ENCODE measurements at regions not wholly inside any gene's neighbourhood (a gene's known extent, or its start where the extent isn't known, plus 50 kb on each side); places are given as distances from the start of the nearest gene placed in this dataset.
"Not testable (repeated sequence)": the region's sequence is repeated elsewhere in the genome, so short reads cannot be mapped to it uniquely, and the experiment has no call there.

GRCh38 chr16:76875898-76876297 is 315.1 kb upstream of the MON1B start:
- in situ Hi-C loops (cut with MboI; ENCODE audit: low sequenced_read_pairs, unreplicated experiment): no loop called here
- no peak for DNase-seq (ENCODE audit: low spot score)
- no peak for TF ChIP-seq CTCF (IDR thresholded peaks at IDR 0.05; ENCODE audit: borderline replicate concordance, control extremely low read depth, extremely low read depth, insufficient read depth, missing control alignments)

GRCh38 chr16:76879420-76879819 is 311.6 kb upstream of the MON1B start:
- TF ChIP-seq CTCF (IDR thresholded peaks at IDR 0.05; ENCODE audit: borderline replicate concordance, control extremely low read depth, extremely low read depth, insufficient read depth, missing control alignments): no peak
- in situ Hi-C loops (cut with MboI; ENCODE audit: low sequenced_read_pairs, unreplicated experiment): no loop called here
- DNase-seq (ENCODE audit: low spot score): no peak

- DNase-seq (ENCODE audit: low spot score); in situ Hi-C loops (cut with MboI; ENCODE audit: low sequenced_read_pairs, unreplicated experiment): not testable (repeated sequence)
Measured at GRCh38 chr16:76880523-76880922, 310.5 kb upstream of the MON1B start.

DNA sequence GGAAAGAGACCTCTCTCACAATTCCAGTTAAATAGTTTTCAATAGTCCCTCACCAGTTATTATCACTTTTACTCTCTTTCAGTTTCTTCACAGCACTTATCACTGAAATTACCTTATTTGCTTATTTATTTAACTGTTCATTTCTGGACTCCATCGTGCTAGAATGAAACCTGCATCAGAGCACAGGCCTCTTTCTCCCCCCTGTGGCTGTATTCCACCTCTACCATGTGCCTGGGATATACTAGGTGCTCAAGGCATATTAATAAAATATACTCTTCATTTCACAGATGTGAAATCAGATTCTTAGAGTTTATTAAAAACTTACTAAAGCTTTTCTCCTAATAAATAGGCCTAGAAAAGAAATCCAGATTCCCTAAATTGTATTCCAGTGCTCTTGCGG is 308.9 kb upstream of the MON1B start:
- DNase-seq (ENCODE audit: low spot score): no peak
- in situ Hi-C loops (cut with MboI; ENCODE audit: low sequenced_read_pairs, unreplicated experiment): no loop called here
- no peak for TF ChIP-seq CTCF (IDR thresholded peaks at IDR 0.05; ENCODE audit: borderline replicate concordance, control extremely low read depth, extremely low read depth, insufficient read depth, missing control alignments)

GRCh38 chr16:76883076-76883475 is 307.9 kb upstream of the MON1B start:
- no peak for TF ChIP-seq CTCF (IDR thresholded peaks at IDR 0.05; ENCODE audit: borderline replicate concordance, control extremely low read depth, extremely low read depth, insufficient read depth, missing control alignments)
- in situ Hi-C loops (cut with MboI; ENCODE audit: low sequenced_read_pairs, unreplicated experiment): no loop called here
- no peak for DNase-seq (ENCODE audit: low spot score)

DNA sequence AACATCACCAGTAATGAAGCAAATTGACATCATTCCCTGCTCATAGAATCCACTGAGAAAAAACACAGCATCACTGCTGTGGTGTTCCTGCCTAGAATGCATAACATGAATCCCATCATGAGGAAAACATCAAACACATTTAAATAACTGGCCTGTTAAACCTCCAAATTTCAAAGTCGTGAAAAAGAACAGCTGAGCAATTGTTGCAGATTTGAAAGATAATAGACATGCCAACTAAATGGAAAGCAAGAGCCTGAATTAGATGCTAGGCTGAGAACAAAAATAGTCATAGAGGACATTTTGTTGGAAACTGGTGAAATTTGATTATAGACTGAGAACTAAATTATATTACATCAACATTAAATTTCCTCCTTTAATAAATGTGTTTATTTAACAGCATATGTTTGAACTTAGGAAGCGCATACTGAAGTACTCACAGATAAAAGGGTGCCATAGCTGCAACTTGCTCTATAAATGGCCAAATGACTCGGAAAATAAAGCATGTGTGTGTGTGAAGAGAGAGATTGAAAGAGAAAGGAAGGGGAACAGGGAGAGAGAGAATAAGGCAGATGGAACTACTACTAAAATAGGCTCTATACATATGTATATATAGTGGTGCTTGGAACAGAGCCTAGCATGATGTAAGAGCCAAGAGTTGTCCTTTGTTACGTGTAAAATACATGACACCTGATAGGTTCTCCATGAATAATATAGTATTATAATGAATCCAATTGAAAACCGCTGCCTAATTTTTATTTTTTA is 305.0 kb upstream of the MON1B start:
- no peak for DNase-seq (ENCODE audit: low spot score)

More for the DNA sequence above, 305.0 kb upstream of the MON1B start:
- in situ Hi-C loops (cut with MboI; ENCODE audit: low sequenced_read_pairs, unreplicated experiment): no loop called here
- no peak for TF ChIP-seq CTCF (IDR thresholded peaks at IDR 0.05; ENCODE audit: borderline replicate concordance, control extremely low read depth, extremely low read depth, insufficient read depth, missing control alignments)

Measured in GM13976 (cell line).